Amniotic stem cell (primary cell): ENCODE measurements at regions not wholly inside any gene's neighbourhood (a gene's known extent, or its start where the extent isn't known, plus 50 kb on each side); places are given as distances from the start of the nearest gene placed in this dataset.

Experiments
- DNase-seq: peaks from one replicate; lab custom pipeline; 2025; lab: John Stamatoyannopoulos, UW

DNA sequence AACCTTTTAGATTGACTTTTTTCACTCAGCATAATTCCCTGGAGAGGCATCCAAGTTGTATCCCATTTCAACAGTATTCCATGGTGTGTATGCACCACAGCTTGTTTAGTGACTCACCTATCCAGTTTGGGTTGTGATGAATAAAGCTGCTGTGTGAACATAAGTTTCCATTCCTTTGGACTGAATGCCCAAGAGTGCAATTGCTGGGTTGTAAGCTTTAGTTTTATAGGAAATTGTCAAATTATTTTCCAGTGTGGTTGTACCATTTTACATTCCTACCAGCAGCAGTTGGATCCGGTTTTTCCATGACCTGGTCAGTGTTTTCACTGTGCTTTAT is 60.9 kb upstream of the TMED7 start:
- DNase-seq, result peak; percentile 15

DNA sequence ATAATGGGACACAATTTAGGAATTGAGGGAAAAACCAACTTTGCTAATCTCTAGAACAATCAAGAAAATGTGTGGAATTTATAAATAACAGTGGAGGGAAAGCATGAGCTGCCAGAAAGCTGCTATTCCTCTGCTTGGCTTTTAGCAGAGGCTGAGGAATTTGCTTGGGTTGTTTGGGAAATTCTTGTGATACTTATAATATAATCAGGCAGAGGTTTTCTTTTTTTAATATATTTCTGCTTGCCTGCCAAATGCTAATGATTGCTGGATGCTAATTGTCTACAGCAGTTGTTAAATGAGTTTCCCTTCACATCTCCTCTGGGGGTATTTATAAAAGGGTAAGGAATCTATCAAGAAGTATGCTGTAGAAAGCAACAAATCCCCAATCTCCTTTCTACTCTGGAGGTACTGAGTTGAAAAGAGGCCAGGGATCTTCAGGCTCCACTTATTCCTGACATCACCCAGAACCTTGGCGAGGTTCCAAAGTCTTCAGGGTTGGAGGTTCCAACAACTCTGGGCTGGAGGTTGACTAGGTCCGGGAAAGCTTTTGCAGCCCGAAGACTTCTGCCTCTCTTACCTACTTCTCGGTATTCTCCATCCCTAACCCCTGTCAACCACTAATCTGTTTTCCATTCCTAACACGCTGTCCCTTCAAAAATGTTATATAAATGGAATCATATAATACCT is 60.4 kb upstream of the TMED7 start:
- DNase-seq, result no peak

DNA sequence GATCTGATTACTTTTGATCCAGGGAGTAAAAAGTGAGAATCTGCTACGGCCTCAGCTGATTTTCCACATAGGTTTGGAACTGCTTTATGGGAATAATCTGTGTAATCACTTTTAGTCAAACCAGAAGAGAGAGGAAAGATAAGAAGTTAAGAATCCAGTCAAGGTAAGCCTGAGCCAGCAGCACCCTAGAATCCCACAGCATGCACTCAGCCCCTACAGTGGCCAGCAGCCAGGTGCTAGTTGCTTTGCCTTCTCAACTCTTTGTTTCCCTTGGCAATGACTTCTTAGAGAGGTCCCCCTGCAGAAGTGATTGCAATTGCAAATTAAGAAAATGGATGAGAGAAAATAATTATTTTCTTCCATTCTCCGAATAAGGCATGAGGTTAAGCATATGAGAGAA is 59.7 kb upstream of the TMED7 start:
- DNase-seq, result no peak

DNA sequence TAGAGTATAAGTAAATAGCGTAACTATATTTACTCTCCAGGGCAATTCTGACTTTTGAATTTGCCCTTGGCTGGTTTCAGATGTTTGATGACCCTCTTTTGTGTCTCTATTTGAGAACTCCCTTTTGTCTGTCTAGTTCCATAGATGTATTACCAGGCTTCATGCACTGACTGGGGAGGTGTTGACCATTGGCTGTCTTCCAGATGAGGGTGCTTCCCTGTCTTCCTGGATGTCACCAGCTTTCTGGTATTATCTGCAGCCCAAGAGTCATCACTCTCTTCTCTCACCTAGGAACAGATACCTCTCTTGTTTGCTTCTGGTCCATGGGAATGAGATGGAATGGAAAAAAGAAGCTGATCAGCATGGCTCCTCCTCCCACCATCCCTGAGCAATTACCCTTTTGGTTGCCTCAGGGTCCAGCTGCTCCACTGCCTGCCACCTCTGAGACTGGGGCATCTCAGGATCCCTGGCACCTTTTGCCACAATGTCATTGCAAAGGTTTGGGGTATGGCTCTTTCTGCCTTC is 58.7 kb upstream of the TMED7 start:
- no peak for DNase-seq

DNA sequence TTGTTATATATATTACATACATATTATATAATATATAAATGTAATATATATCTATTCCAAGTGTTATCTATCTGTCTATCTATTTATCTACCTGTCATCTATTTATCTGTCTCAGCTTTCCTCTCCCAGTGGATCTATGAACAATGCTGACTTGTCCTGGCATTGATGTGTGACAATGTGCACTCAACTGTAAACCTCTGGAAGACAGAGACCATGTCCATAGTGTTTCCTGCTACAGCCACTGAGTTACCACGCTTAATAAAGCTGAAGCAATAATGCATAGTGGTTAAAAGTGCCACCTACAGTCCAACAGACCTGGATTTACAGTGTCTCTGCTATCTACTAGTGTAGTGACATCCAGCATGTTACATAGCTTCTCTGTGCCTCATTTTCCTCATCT is 57.2 kb upstream of the TMED7 start:
- DNase-seq, result no peak
